ENCODE measurements at regions not wholly inside any gene's neighbourhood (a gene's known extent, or its start where the extent isn't known, plus 50 kb on each side); places are given as distances from the start of the nearest gene placed in this dataset.

GRCh38 chr14:25841226-25841625 lies 756.6 kb downstream of the NOVA1 start:
- no peak for TF ChIP-seq CTCF (IDR thresholded peaks at IDR 0.05; ENCODE audit: insufficient read depth, low read length)
- TF ChIP-seq REST (IDR thresholded peaks at IDR 0.05; ENCODE audit: insufficient replicate concordance, low read depth) = no peak
- no peak for TF ChIP-seq POLR2AphosphoS5 (IDR thresholded peaks at IDR 0.05; ENCODE audit: low read depth)
- TF ChIP-seq SPI1 (IDR thresholded peaks at IDR 0.05; ENCODE audit: borderline replicate concordance, low read depth) = no peak
